NCI-H1105 (cell line): ENCODE measurements at regions not wholly inside any gene's neighbourhood (a gene's known extent, or its start where the extent isn't known, plus 50 kb on each side); places are given as distances from the start of the nearest gene placed in this dataset.
"Not testable (repeated sequence)": the region's sequence is repeated elsewhere in the genome, so short reads cannot be mapped to it uniquely, and the experiment has no call there.

Experiments used
- DNase-seq: peaks from one replicate; lab custom pipeline; 2025; lab: John Stamatoyannopoulos, UW

- DNase-seq = no peak
Observed at GRCh38 chr15:93359425-93360131, 270.6 kb upstream of the RGMA start.

- no peak for DNase-seq
Observed at GRCh38 chr15:93359060-93359408, 270.0 kb upstream of the RGMA start.

- no peak for DNase-seq
Observed at GRCh38 chr15:93358166-93359059, 269.4 kb upstream of the RGMA start.

GRCh38 chr15:93348711-93349545, 259.9 kb upstream of the RGMA start:
- DNase-seq = no peak

GRCh38 chr15:93347986-93348385, 259.0 kb upstream of the RGMA start:
- no peak for DNase-seq

GRCh38 chr15:93345981-93346380, 257.0 kb upstream of the RGMA start:
- DNase-seq = no peak

GRCh38 chr15:93343402-93343801, 254.4 kb upstream of the RGMA start:
- DNase-seq = not testable (repeated sequence)

GRCh38 chr15:93341164-93341563, 252.2 kb upstream of the RGMA start:
- no peak for DNase-seq

- no peak for DNase-seq
Observed at GRCh38 chr15:93340406-93340805, 251.4 kb upstream of the RGMA start.

GRCh38 chr15:93333796-93334195, 244.8 kb upstream of the RGMA start:
- no peak for DNase-seq

- not testable (repeated sequence) for DNase-seq
Observed at GRCh38 chr15:93333126-93333525, 244.1 kb upstream of the RGMA start.

GRCh38 chr15:93332168-93332553, 243.2 kb upstream of the RGMA start:
- DNase-seq = no peak

GRCh38 chr15:93331545-93332167, 242.6 kb upstream of the RGMA start:
- peak; percentile 10 for DNase-seq

GRCh38 chr15:93330912-93331544, 242.0 kb upstream of the RGMA start:
- DNase-seq = no peak

- no peak for DNase-seq
Observed at GRCh38 chr15:93327364-93327763, 238.4 kb upstream of the RGMA start.

- no peak for DNase-seq
Observed at GRCh38 chr15:93324186-93324975, 235.4 kb upstream of the RGMA start.

GRCh38 chr15:93321881-93322282, 232.9 kb upstream of the RGMA start:
- DNase-seq = no peak

GRCh38 chr15:93319121-93319814, 230.3 kb upstream of the RGMA start:
- DNase-seq = no peak

- DNase-seq = no peak
Observed at GRCh38 chr15:93317772-93318171, 228.8 kb upstream of the RGMA start.

- no peak for DNase-seq
Observed at GRCh38 chr15:93314245-93314644, 225.2 kb upstream of the RGMA start.
